SK-N-SH (cell line): ENCODE measurements at regions not wholly inside any gene's neighbourhood (a gene's known extent, or its start where the extent isn't known, plus 50 kb on each side); places are given as distances from the start of the nearest gene placed in this dataset.

Experiments used
- CTCF ChIA-PET: fragments of 300-600, 350-600 bp; formaldehyde crosslinking; extraction: SDS; loops from one replicate; lab custom pipeline; 2021; lab: Yijun Ruan, JAX
- POLR2A ChIA-PET: fragments of 350-600 bp; sonication (Branson Sonifier 250); formaldehyde crosslinking; extraction: SDS; loops from one replicate; lab custom pipeline; 2020; ENCODE audit warnings: antibody characterized with exemption, inconsistent platforms; lab: Yijun Ruan, JAX
- DNase-seq: peaks from one replicate; pipeline ENCODE4 v3.0.0; 2012
- H2AFZ ChIP-seq: fragments of 200-600 bp; sonication (generic); 2 replicates; pipeline ENCODE4 v1.8.1; 2016; ENCODE audit warnings: antibody characterized with exemption, mild to moderate bottlenecking, low read depth
- H3F3A ChIP-seq: fragments of 200-600 bp; sonication (generic); replicated peaks from 2 replicates; pipeline ENCODE3; 2016; ENCODE audit warnings: antibody characterized with exemption, mild to moderate bottlenecking; ENCODE audit not compliant: insufficient read depth
- H3K27ac ChIP-seq, 2 experiments: fragments of 200-500 bp in 1 of 2; fragments of 200-600 bp in 1 of 2; sonication (Bioruptor generic) in 1 of 2; sonication (generic), shearing (Covaris generic) in 1 of 2; 2 replicates each; pipeline versions ENCODE4 v1.5.1 to v1.6.1; 2014 to 2016; ENCODE audit warnings: low read depth in 2 of 2, inconsistent platforms in 1 of 2, low read length in 1 of 2, mild to moderate bottlenecking in 1 of 2, mixed read lengths in 1 of 2
- H3K27me3 ChIP-seq: fragments of 200-600 bp; sonication (generic), shearing (Covaris generic); 2 replicates; pipeline ENCODE4 v1.6.1; 2016; ENCODE audit warnings: mixed run types; ENCODE audit not compliant: insufficient read depth
- H3K36me3 ChIP-seq, 2 experiments: fragments of 200-500 bp in 1 of 2; fragments of 200-600 bp in 1 of 2; sonication (Bioruptor generic) in 1 of 2; sonication (generic) in 1 of 2; replicated peaks in 1 of 2; 2 replicates each; pipeline versions ENCODE3 to v1.5.1; 2014 to 2016; ENCODE audit warnings: low read length in 1 of 2, mild to moderate bottlenecking in 1 of 2; ENCODE audit not compliant: insufficient read depth in 2 of 2, control insufficient read depth in 1 of 2
- H3K4me1 ChIP-seq, 2 experiments: fragments of 200-500 bp in 1 of 2; fragments of 200-600 bp in 1 of 2; sonication (Bioruptor generic) in 1 of 2; sonication (generic), shearing (Covaris generic) in 1 of 2; 2 replicates each; pipeline versions ENCODE4 v1.5.1 to v1.6.1; 2014 to 2016; ENCODE audit warnings: low read depth in 1 of 2, low read length in 1 of 2, mixed run types in 1 of 2; ENCODE audit not compliant: insufficient read depth in 2 of 2, control insufficient read depth in 1 of 2
- H3K4me2 ChIP-seq: fragments of 200-600 bp; sonication (generic), shearing (Covaris generic); 2 replicates; pipeline ENCODE4 v1.6.1; 2017; ENCODE audit warnings: mixed run types
- H3K4me3 ChIP-seq, 2 experiments: fragments of 200-500 bp in 1 of 2; fragments of 200-600 bp in 1 of 2; sonication (Bioruptor generic) in 1 of 2; sonication (generic), shearing (Covaris generic) in 1 of 2; 2 replicates each; pipeline versions ENCODE4 v1.5.1 to v1.8.1; 2014 to 2016; ENCODE audit warnings: low read depth in 2 of 2, inconsistent platforms in 1 of 2, low read length in 1 of 2, mild to moderate bottlenecking in 1 of 2, mixed read lengths in 1 of 2, moderate library complexity in 1 of 2
- H3K79me2 ChIP-seq: fragments of 200-600 bp; sonication (generic); 2 replicates; pipeline ENCODE4 v1.8.1; 2017; ENCODE audit warnings: mild to moderate bottlenecking; ENCODE audit not compliant: insufficient read depth
- H3K9ac ChIP-seq: fragments of 200-600 bp; sonication (generic); 2 replicates; pipeline ENCODE4 v1.6.1; 2017; ENCODE audit warnings: mixed run types
- H3K9me2 ChIP-seq: fragments of 200-600 bp; sonication (generic); 2 replicates; pipeline ENCODE4 v1.6.1; 2017; ENCODE audit warnings: mixed run types
- H3K9me3 ChIP-seq: fragments of 200-600 bp; sonication (generic); 2 replicates; pipeline ENCODE4 v1.6.1; 2017; ENCODE audit warnings: mixed run types, mild to moderate bottlenecking, moderate library complexity
- H4K20me1 ChIP-seq: fragments of 200-600 bp; sonication (generic); 2 replicates; pipeline ENCODE4 v1.6.1; 2017; ENCODE audit warnings: mild to moderate bottlenecking, mixed run types; ENCODE audit not compliant: insufficient read depth
- CHD2 ChIP-seq: fragments of 150-350 bp; IDR thresholded peaks from 2 replicates; pipeline ENCODE4 v1.6.1; 2018; ENCODE audit warnings: low read length; ENCODE audit not compliant: partially characterized antibody
- CTCF ChIP-seq: fragments of 200-600 bp; sonication (generic); IDR thresholded peaks from 2 replicates; pipeline ENCODE4 v1.6.1; 2017; ENCODE audit warnings: antibody characterized with exemption, mild to moderate bottlenecking, moderate library complexity
- ELF1 ChIP-seq: IDR thresholded peaks from 2 replicates; pipeline ENCODE4 v1.4.0; 2012
- EP300 ChIP-seq, 2 experiments: IDR thresholded peaks; 2 replicates each; pipeline versions ENCODE4 v1.4.0 to v1.6.1; 2012; ENCODE audit warnings: borderline replicate concordance in 1 of 2, low read depth in 1 of 2, low read length in 1 of 2
- EZH2phosphoT487 ChIP-seq: fragments of 200-600 bp; sonication (generic); IDR thresholded peaks from 2 replicates; pipeline ENCODE4 v1.6.1; 2017; ENCODE audit warnings: low read depth, mixed run types, mild to moderate bottlenecking, antibody characterized with exemption, moderate library complexity, borderline replicate concordance
- FOSL2 ChIP-seq: IDR thresholded peaks from 2 replicates; pipeline ENCODE4 v1.4.0; 2012; ENCODE audit warnings: low read depth, mild to moderate bottlenecking, moderate library complexity, borderline replicate concordance
- FOXJ3 ChIP-seq: sonication (generic); formaldehyde crosslinking; IDR thresholded peaks from 2 replicates; pipeline ENCODE4 v1.5.1; 2020; ENCODE audit warnings: mild to moderate bottlenecking, missing genetic modification reagents
- GATA2 ChIP-seq: sonication (generic); formaldehyde crosslinking; IDR thresholded peaks from 2 replicates; pipeline ENCODE4 v1.5.0; 2020; ENCODE audit warnings: mild to moderate bottlenecking, missing genetic modification reagents
- MEF2A ChIP-seq: IDR thresholded peaks from 2 replicates; pipeline ENCODE4 v1.4.0; 2012; ENCODE audit warnings: low read depth, borderline replicate concordance
- MXI1 ChIP-seq: IDR thresholded peaks from 2 replicates; pipeline ENCODE4 v1.6.1; 2012; ENCODE audit warnings: mild to moderate bottlenecking, low read depth, low read length, improper control_type of control experiment
- NFIC ChIP-seq: IDR thresholded peaks from 2 replicates; pipeline ENCODE4 v1.4.0; 2012; ENCODE audit warnings: borderline replicate concordance
- NRF1 ChIP-seq: IDR thresholded peaks from 2 replicates; pipeline ENCODE4 v1.6.1; 2012; ENCODE audit warnings: low read depth, mild to moderate bottlenecking, low read length
- POLR2AphosphoS5 ChIP-seq: IDR thresholded peaks from 2 replicates; pipeline ENCODE4 v1.6.1; 2012; ENCODE audit warnings: low read depth, low read length
- RFX5 ChIP-seq: IDR thresholded peaks from 2 replicates; pipeline ENCODE4 v1.6.1; 2012; ENCODE audit warnings: mild to moderate bottlenecking, improper control_type of control experiment, low read length
- RXRA ChIP-seq: IDR thresholded peaks from 2 replicates; pipeline ENCODE4 v1.4.0; 2012; ENCODE audit warnings: low read depth, mild to moderate bottlenecking, borderline replicate concordance
- SMC3 ChIP-seq: IDR thresholded peaks from 2 replicates; pipeline ENCODE4 v1.6.1; 2012; ENCODE audit warnings: low read depth, low read length, improper control_type of control experiment
- TAF1 ChIP-seq: IDR thresholded peaks from 2 replicates; pipeline ENCODE4 v1.6.1; 2012; ENCODE audit warnings: low read depth, mild to moderate bottlenecking, low read length, moderate library complexity, borderline replicate concordance
- TCF12 ChIP-seq: IDR thresholded peaks from 2 replicates; pipeline ENCODE4 v1.4.0; 2012
- USF1 ChIP-seq: IDR thresholded peaks from 2 replicates; pipeline ENCODE4 v1.4.0; 2012; ENCODE audit warnings: low read depth, borderline replicate concordance
- USF2 ChIP-seq: fragments of 150-350 bp; IDR thresholded peaks from 2 replicates; pipeline ENCODE4 v1.6.1; 2017; ENCODE audit warnings: antibody characterized with exemption, low read length, low read depth, borderline replicate concordance
- ZBTB33 ChIP-seq: IDR thresholded peaks from 2 replicates; pipeline ENCODE4 v1.4.0; 2012; ENCODE audit warnings: low read depth, borderline replicate concordance
- WGBS: methylation state at CpG from one replicate; pipeline ENCODE4 v1.1.6; 2017; ENCODE audit warnings: low lambda C conversion rate; 5-methylcytosine and 5-hydroxymethylcytosine counted together

- H3K9ac ChIP-seq = no peak overlapping the region
- CTCF ChIA-PET = no interaction called here
These were observed 785.0 kb downstream of the PDCD6IP start for GRCh38 chr3:34583451-34583850.

GRCh38 chr3:34584971-34585370, 786.5 kb downstream of the PDCD6IP start:
- Histone ChIP-seq H3K4me2 (no peak overlapping the region), H3K9ac (no peak overlapping the region), H3F3A (no peaks in the 10 kb centered on the region), H3K4me3 (no peak overlapping the region), H4K20me1 (no peaks in the 10 kb centered on the region), H3K9me2 (no peaks in the 10 kb centered on the region), H3K4me1 (no peaks in the 10 kb centered on the region), H3K79me2 (no peaks in the 10 kb centered on the region), H3K27me3 (no peaks in the 10 kb centered on the region), H3K36me3 (no peaks in the 10 kb centered on the region), H2AFZ (no peak overlapping the region), H3K9me3 (no peaks in the 10 kb centered on the region), H3K27ac (no peak overlapping the region)
- CTCF ChIA-PET = no interaction called here
- no peak for DNase-seq
- 13% methylated on average over 1 of the region's 1 CpG for WGBS
- POLR2A ChIA-PET = no interaction called here
- TF ChIP-seq CTCF = no peak
- no peak for TF ChIP-seq NFIC
- TF ChIP-seq EP300 (IDR thresholded peaks at IDR 0.05; ENCODE audit: borderline replicate concordance in 1 of 2, low read depth in 1 of 2, low read length in 1 of 2) = no peak
- TF ChIP-seq NRF1 = no peak
- TF ChIP-seq MEF2A = no peak
- no peak for TF ChIP-seq CHD2
- no peak for TF ChIP-seq FOXJ3 (CRISPR knock-in tag)
- TF ChIP-seq USF1 = no peak
- no peak for TF ChIP-seq RFX5
- no peak for TF ChIP-seq TAF1

More at GRCh38 chr3:34583451-34583850, 785.0 kb downstream of the PDCD6IP start:
- H3K27ac ChIP-seq = no peak overlapping the region
- no peaks in the 10 kb centered on the region for H3K36me3 ChIP-seq
- H3K27me3 ChIP-seq = no peaks in the 10 kb centered on the region
- no peak for DNase-seq
- no peaks in the 10 kb centered on the region for H3K9me2 ChIP-seq
- H2AFZ ChIP-seq = no peak overlapping the region
- no peaks in the 10 kb centered on the region for H3K4me1 ChIP-seq
- no peaks in the 10 kb centered on the region for H3F3A ChIP-seq
- no peaks in the 10 kb centered on the region for H4K20me1 ChIP-seq
- no peak overlapping the region for H3K4me3 ChIP-seq
- 13% methylated on average over 2 of the region's 2 CpGs for WGBS
- no peak overlapping the region for H3K4me2 ChIP-seq
- H3K9me3 ChIP-seq = no peaks in the 10 kb centered on the region
- H3K79me2 ChIP-seq = no peaks in the 10 kb centered on the region
- POLR2A ChIA-PET = no interaction called here
- TF ChIP-seq ELF1 = no peak
- no peak for TF ChIP-seq ZBTB33
- TF ChIP-seq GATA2 = no peak
- no peak for TF ChIP-seq RXRA
- no peak for TF ChIP-seq USF2
- TF ChIP-seq CHD2 = no peak
- TF ChIP-seq NRF1 = no peak
- no peak for TF ChIP-seq MEF2A
- no peak for TF ChIP-seq USF1
- no peak for TF ChIP-seq FOSL2
- TF ChIP-seq POLR2AphosphoS5 = no peak
- TF ChIP-seq EZH2phosphoT487 = no peak
- TF ChIP-seq MXI1 = no peak
- TF ChIP-seq EP300 (IDR thresholded peaks at IDR 0.05; ENCODE audit: borderline replicate concordance in 1 of 2, low read depth in 1 of 2, low read length in 1 of 2) = no peak
- no peak for TF ChIP-seq SMC3
- TF ChIP-seq TCF12 = no peak
